NOMO-1 (cell line): ENCODE measurements at regions not wholly inside any gene's neighbourhood (a gene's known extent, or its start where the extent isn't known, plus 50 kb on each side); places are given as distances from the start of the nearest gene placed in this dataset.
A peak's percentile ranks its signal among the peaks of the same experiment; 100 is the strongest.
"Not testable (repeated sequence)": the region's sequence is repeated elsewhere in the genome, so short reads cannot be mapped to it uniquely, and the experiment has no call there.

Experiments
- DNase-seq, 2 experiments: peaks; one replicate each; lab custom pipeline; 2025; ENCODE audit not compliant: unreplicated experiment in 2 of 2; lab: John Stamatoyannopoulos, UW

DNA sequence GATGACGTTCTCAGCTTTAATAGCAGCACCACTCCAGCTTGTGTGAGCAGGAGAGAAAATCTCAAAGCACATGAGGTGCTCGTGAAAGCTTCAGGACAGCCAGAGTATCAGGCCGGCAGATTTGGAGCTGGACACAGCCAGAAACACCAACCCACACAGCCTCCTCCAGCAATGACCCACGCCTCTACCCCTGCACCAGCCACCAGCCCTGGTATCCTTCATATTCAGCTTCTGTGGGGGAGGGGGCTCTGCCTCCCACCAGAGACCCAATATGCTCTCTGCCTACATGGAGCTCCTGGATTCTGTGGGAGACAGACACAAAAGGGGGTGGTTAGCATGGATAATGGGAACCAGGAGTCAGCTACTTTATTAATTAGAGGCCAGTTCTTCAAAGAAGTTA lies 133.6 kb upstream of the FMN2 start:
- DNase-seq: no peak

DNA sequence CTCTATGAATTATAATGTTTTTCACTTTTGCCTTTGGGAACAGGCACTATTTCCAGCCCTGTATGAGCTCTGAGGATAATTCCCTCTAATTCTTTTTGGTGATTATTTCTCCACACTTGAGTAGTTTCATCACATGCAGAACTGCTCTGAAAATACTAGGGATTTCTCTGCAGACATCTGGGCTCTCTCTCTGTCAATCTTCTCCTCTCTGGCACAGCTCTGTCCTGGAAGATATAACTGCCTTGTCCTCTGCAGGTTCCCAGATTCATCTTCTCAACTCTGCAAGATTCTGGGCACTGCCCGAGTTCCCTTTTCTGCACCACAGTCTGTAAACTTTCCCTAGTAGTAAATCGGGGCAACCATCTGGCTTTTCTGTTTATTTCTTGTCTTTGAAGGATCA lies 131.3 kb upstream of the FMN2 start:
- no peak for DNase-seq

DNA sequence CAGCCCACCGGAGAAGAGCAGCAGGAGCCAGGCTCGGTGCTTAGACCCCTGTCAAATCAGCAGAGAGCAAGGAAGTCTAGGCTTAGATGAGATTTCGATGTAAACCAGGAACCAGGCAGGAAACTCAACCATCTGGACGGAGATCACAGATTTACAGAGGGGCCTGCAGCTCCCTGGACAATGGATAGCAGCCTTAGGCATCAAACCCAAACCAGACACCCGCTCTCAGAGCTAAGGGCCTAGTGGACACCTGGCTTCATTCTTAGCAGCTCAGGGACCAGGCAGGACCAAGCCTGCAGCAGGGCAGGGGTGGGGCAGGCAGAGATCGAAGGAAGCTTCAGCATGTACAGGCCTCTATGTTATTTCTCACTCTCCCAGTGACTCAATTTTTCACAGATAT lies 127.8 kb upstream of the FMN2 start:
- DNase-seq: no peak

DNA sequence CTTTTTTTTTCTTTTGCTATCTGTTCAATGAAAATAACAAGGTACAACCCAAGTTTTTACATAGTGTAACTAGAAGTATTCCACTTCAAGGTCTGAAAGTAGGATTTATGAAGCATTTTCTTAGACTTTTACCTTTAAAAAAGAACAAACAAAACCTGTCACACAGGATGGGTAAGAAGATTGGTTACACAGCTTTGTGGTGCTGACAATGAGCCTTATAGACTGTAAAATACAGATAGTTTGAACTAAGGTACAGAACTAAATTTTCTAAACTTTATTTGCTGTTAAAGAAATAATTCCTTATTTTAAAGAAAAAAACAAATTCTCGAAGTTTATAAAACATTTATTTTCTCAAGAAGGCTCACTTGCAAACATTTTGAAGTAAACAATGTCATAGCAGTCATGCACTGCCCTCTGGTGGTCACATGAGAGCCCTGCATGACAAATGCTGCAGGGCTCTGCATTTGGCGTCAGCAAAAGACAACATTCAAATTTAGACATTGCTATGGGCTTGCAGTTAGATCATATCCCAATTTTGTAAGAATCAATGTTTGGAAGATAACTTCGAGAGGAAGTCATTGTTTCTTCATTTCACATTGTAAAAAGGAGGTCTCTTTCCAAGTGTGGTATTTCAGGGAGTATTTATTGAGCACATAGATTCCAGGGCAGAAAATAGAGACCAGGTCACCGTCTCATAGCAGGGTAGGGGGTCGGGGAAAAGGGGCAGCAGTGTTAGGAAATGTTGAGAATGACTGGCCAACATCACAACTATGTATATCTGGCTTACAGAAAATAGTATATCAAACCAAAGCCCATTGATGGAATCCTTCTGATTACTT lies 115.3 kb upstream of the FMN2 start:
- DNase-seq: peak; percentile 3 to 18

DNA sequence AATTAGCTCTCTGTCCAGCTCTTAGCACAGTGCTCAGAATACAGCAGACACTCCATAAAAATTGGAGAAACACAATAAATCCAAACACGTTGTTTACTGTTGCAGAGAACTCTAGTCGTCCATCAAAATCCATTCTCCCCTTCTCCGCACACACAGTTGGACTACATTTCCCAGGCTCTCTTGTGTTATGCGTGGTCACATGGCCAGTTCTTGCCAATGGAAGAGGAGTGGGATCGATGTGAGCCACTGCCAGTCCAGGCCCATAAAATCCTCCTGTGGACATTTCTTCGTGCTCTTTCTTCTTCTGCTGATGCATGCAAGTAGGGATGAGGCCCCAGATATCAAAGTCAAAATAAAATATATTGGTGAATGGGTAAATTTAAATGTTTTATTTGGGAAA lies 114.3 kb upstream of the FMN2 start:
- no peak for DNase-seq

DNA sequence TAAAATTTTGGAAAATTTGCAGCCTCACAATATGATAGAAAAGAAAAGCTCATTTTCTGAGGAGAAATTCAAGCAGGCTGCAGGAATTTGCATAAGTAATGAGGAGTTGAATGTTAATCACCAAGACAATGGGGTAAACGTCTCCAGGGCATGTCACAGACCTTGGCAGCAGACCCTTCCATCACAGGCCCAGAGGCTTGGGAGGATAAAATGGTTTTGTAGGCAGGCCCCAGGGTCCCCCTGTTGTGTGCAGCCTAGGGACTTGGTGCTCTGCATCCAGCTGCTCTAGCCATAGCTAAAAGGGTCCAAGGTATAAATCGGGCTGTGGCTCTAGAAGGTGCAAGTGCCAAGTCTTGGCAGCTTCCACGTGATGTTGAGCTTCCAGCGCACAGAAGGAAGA lies 112.2 kb upstream of the FMN2 start:
- DNase-seq: no peak

DNA sequence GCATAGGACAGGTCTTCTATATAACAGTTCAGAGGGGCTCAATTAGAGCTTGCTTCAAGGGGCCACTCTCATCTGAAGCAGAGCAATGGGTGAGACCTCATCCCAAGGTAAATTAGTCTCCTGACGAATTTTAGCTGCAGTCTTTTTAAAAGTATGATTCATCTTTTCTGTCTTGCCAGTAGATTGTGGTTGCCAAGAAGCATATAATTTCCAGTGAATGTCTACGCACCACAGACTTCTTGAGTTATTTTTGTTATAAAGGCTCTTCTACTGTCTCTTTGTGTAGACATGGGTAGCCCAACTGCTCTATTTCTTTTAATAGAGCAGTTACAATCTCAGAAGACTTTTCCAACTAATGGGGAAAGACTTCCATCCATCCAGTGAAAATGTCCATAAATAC lies 108.9 kb upstream of the FMN2 start:
- no peak for DNase-seq

DNA sequence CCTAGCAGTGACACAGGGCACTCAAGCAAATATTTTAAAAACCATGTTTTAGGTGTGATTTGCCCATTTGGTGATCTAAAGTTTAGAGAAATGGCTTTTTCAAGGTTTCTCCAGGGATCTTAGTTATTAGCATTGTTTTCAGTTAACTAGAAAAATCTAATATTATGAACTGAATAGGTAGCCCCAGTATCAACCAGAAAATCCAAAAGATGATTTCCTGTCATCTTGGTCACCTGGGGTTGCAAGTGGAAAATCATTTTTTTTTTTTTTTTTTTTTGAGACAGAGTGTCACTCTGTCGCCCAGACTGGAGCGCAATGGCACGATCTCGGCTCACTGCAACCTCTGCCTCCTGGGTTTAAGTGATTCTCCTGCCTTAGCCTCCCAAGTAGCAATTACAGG lies 106.6 kb upstream of the FMN2 start:
- no peak for DNase-seq

DNA sequence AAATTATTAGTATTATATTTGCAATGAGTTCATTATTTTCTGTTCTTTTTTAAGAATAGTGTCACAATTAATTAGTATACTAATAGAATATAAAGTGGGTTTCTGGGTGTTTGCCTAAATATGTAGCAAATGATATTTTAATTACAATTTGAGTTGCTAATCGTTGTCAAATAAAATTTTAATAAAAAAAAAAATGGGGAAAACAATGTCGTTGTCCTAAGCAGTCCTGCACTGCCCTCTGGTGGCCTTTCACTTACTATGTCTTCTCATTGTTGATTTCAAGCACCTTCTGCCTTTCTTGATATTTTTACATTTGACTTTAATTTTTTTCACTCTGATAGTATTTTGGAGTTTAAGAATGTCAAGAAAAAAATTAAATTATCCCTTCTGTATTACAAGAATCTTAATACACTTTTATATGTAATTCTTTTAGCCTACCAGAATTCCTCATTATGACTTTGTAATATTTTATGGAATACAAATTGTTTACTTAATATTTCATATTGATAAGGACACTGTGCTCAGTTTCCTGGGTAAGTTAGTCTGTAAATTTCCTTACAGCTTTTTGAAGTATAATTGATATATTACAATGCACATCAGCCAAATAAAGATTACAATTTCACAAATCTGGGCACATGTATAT lies 104.5 kb upstream of the FMN2 start:
- DNase-seq: peak in 1 of 2 experiments; percentile 15

DNA sequence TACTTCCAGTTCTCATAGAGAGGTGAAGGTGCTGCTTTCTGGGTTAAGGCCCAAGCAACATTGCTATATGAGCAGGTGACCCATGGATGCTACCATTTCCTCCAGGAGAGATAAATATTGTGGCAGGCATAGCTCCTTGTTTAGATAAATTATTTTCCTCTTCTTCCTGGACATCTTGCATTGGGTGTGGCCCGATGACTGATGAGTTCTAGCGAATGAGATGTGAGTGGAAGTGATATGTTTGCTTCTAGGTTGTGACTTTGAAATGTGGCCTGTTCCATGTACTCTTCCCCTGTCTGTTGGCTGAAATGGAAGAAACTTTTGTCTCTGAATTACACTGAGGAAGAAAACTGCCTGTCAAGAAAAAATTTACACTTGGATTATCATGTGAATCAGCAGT lies 101.7 kb upstream of the FMN2 start:
- DNase-seq: no peak

DNA sequence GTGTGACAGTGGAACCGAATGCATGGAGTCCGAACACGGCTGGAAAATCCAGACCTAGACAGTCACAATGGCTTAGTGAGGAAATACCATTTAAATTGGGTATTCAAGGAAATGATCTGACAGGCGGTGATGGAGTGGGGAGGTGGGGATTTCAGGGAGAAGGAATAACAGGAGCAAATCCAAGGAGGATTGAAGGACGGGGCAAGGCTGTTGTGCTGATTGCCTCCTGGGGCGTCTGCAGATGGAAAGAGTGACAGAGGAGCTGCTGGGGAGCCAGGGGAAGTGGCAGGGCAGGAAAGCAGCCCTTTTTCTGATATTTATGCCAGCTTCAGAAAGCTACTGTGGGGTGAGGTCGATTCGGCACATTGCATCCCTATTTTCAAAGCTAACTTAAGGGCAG lies 99.1 kb upstream of the FMN2 start:
- not testable (repeated sequence) for DNase-seq

DNA sequence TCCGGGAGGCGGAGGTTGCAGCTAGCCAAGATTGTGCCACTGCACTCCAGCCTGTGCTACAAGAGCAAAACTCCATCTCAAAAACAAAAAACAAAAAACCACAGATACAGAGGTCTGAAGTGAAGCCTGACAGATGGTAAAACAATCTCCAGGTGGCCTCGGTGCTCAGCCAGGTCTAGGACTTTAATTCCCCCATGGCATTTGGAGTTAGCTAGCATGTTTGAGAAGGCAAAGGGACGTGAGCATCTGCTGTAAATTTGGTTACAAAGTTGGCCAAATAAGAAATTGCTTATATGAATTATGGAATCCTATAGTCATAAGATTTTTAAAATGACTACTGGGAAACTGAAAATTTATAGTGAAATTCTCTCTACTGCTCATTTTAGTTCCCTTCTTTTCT lies 98.3 kb upstream of the FMN2 start:
- no peak for DNase-seq

DNA sequence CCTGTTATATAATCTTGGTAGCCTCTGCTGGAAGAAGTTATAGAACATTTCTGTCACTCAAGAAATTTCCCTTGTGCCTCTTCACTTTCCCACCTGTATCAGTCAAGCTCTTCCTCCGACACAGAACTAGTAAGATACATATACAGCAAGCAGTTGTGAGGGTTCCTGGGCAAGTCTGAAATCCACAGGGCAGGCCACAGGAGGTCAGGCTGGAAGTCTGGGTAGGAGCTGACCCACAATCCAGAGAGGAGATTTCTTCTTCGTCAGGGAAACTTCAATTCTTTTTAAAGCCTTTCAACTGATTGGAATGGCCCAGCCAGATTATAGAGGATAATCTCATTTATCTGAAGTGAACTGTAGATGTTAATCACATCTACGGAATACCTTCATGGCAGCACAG lies 96.4 kb upstream of the FMN2 start:
- no peak for DNase-seq

DNA sequence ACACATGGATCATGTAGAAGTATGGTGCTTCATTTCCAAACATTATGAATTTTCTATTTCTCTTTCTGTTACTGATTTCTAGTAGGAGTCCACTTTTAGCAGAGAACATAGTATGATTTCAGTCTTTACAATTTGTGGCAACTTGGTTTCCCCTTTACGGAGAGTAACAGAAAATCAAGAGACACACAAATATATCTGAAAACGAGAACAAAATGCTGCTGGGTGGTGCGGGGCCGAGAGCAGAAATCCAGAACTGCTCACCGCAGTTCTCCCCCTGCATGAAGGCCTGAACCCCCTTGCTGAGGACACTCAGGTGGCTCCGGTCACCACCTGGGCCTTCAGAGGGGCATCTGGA lies 94.5 kb upstream of the FMN2 start:
- no peak for DNase-seq

DNA sequence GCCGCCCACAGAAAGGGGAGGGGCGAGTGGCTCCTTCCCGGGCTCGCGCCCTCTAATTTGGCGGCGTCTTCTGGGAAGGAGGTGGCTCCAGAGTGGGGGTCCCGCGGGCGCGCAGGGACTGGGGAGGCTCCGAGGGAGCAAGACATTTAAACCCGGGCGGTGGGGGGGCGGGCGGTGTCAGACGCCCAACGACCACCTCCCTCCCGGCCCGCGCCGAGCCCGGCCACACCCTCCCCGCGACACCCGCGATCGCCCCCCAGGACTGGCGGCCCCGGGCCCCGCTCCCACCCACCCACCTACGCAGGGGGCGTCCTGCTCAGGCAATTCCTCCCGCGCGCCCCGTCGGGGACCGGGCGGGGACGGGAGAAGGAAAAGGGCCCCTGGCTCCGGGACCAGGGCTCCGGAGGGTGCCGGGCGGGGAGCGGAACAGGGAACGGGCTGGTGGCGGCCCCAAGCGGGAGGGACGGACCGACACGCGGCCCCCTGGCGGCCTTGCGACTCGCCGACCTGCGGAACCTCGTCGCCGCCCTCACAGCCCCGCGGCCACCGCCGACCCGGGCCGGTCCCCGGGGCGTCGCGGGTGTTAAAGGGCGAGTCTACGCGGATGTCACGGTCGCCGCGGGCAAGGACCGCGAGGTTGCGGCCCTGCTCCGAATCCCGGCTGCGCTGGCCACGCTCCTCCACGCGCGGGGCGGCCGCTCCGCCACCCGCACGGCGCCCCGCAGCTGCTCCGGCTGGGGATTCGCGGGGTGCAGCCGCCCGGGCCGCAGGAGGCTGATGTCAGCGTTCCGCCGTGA lies 94.0 kb upstream of the FMN2 start:
- DNase-seq: no peak

DNA sequence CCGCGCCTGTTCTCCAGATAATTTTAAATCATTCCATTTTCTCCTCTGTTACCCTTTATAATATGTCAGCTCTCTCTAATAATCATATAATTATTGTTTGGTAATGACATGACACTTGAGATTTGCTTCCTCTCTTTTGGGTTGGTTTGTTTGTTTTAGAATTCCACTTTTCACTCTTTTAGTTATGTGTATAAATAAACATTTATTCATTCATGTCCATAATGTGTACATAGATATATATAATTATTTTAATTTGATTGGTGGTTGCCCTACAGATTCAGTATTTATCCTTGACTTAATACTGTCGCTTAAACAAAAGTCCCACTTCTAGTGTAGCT lies 93.4 kb upstream of the FMN2 start:
- DNase-seq: no peak

DNA sequence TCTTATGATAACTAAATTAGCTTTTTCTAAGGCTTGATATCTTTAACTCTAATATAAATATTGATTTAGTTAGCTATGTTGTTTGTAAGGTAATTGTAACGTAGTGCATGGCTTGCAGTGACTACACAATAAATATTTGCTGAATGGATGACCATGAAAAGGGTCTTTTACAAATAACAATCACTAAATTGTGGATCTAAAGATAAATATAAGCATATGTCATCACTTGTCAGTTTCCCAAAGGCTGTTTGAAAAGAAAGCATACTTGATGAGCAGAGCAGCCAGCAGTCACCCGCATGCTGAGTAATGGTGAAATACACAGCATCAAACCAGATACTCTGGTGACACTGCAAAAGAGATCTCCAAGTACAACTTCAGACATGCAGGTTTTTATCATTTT lies 92.5 kb upstream of the FMN2 start:
- no peak for DNase-seq

DNA sequence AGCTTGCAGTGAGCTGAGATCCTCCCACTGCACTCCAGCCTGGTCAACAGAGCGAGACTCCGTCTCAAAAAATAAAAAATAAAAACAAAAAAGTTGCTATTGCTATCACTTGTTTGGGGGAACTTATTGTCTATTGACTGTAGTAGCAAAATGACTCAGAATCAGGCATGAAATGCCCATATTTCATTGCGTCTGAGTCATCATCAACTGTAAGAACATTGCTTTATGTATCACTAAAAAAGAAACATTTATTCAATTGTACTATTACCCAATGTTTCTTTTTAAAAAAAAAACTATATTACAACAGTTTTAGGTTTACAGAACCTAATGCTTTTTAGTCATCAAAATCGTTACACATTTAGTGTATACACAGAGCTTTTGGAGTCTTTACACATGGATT lies 91.0 kb upstream of the FMN2 start:
- no peak for DNase-seq

DNA sequence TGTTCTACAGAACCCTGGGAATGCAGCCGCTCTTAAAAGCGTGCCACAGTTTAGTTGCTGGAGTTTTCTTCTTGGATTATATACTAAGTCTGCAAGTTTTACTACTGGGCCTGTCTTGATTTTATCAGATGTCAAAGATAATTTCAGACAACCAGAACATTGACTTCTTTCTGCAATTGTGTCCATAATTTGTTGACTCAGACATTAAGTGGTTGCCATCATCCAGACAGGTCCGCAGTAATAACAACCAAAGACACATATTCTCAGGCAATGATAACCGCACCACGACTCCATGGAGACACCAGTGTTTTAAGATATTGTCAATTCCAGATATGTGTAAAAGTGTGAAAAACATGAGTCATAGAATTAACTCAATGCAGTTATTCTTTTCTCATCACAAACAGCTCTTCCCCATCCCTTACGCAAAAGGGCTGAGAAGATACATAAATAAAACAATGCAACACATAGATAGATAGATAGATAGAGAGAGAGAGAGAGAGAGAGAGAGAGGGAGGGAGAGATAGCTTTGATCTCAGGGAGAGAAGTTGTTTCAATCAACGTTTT lies 90.4 kb upstream of the FMN2 start:
- no peak for DNase-seq

DNA sequence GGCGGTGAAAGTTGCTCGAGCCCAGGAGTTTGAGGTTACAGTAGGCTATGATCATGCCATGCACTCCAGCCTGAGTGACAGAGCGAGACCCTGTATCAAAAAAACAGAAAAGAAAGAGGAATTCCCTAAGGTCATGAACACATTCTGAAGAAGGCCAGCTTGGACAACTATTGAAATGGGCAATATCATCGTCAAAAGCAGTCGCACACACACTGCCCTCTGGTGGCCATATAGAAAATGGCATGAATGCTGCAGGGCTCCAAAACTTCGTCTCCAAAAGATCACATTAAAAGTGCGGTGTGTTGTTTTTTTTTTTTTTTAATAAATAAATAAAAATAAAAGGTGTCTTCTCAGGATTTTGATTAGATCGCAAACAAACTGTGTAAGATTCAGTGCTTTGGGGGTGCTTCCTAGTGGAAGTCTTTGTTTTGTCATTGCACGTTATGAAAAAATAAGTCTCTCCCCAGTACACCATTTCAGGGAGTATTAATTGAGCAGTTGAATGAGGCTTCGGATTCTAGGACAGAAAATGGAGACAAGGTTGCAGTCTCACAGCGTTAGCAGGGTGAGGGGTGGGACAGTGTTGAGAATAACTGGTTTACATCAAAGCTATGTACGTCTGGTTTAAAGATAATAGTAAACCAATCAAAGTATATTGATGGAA lies 87.5 kb upstream of the FMN2 start:
- peak; percentile 10 to 19 for DNase-seq

DNA sequence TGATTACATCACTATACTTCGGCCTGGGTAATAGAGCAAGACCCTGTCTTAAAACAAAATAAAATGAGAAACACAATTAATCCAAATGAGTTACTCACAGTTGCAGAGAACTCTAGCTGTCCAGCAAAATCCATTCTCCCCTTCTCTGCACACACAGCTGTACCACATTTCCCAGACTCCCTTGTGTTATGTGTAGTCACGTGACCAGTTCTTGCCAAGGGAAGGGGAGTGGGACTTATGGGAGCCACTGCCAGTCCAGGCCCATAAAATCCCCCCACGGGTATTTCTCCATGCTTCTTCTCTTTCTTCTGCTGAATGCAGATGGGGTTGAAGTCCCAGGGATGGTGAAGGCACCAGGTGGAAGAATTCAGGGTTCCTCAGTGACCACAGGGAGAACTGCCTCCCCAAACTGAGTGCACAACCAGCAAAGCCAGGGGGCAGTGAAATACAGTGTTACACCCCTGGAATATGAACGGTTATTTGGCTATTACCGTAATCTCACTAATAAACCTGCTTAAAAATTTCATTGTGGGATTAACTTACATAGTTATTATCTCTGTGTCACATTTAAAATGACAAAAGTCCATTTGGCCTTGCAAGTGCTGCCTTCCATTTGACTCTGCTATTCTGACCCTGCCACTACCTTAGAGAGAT lies 85.6 kb upstream of the FMN2 start:
- DNase-seq: no peak
